ENCODE measurements at regions not wholly inside any gene's neighbourhood (a gene's known extent, or its start where the extent isn't known, plus 50 kb on each side); places are given as distances from the start of the nearest gene placed in this dataset.

- no peak overlapping the region for H3K27ac ChIP-seq
- no peak for DNase-seq (ENCODE audit: low spot score)
- ChIA-PET CTCF (no interaction called here), POLR2A (ENCODE audit: low non-redundant PET) (no interaction called here)
- no peak for TF ChIP-seq CTCF (conservative IDR thresholded peaks at IDR 0.05; ENCODE audit: low read depth)
These were observed 78.5 kb downstream of the SIPA1L2 start for GRCh38 chr1:232551386-232551785.

GRCh38 chr1:232550007-232550406, 79.9 kb downstream of the SIPA1L2 start:
- TF ChIP-seq CTCF (conservative IDR thresholded peaks at IDR 0.05; ENCODE audit: low read depth), result no peak
- no peak overlapping the region for H3K27ac ChIP-seq
- CTCF ChIA-PET, result interaction anchor here (0.6 kb wide), 1 partner anchor 456 kb away, joined by 3 read pairs; no protein-coding TSS in a partner anchor
- no peak for DNase-seq (ENCODE audit: low spot score)
- POLR2A ChIA-PET (ENCODE audit: low non-redundant PET), result no interaction called here

GRCh38 chr1:232548691-232549090, 81.2 kb downstream of the SIPA1L2 start:
- no peak for TF ChIP-seq CTCF (conservative IDR thresholded peaks at IDR 0.05; ENCODE audit: low read depth)
- POLR2A ChIA-PET (ENCODE audit: low non-redundant PET), result no interaction called here
- no peak overlapping the region for H3K27ac ChIP-seq
- DNase-seq (ENCODE audit: low spot score), result no peak
- CTCF ChIA-PET, result no interaction called here

GRCh38 chr1:232547938-232548484, 81.9 kb downstream of the SIPA1L2 start:
- H3K27ac ChIP-seq, result no peak overlapping the region
- no peak for TF ChIP-seq CTCF (conservative IDR thresholded peaks at IDR 0.05; ENCODE audit: low read depth)
- no peak for DNase-seq (ENCODE audit: low spot score)
- ChIA-PET POLR2A (ENCODE audit: low non-redundant PET) (no interaction called here), CTCF (no interaction called here)

- ChIA-PET POLR2A (ENCODE audit: low non-redundant PET) (no interaction called here), CTCF (interaction anchor here (0.6 to 0.7 kb wide), 2 partner anchors 236 to 724 kb away, joined by 3 to 4 read pairs; no protein-coding TSS in a partner anchor)
- DNase-seq (ENCODE audit: low spot score), result no peak
- no peak for TF ChIP-seq CTCF (conservative IDR thresholded peaks at IDR 0.05; ENCODE audit: low read depth)
- H3K27ac ChIP-seq, result no peak overlapping the region
These were observed 87.0 kb downstream of the SIPA1L2 start for GRCh38 chr1:232542633-232543593.

- POLR2A ChIA-PET (ENCODE audit: low non-redundant PET), result interaction anchor here (0.6 kb wide), 1 partner anchor 70 kb away, joined by 3 read pairs; no protein-coding TSS in a partner anchor
- no peak for TF ChIP-seq CTCF (conservative IDR thresholded peaks at IDR 0.05; ENCODE audit: low read depth)
- CTCF ChIA-PET, result no interaction called here
- H3K27ac ChIP-seq, result no peak overlapping the region
- DNase-seq (ENCODE audit: low spot score), result no peak
These were observed 91.0 kb downstream of the SIPA1L2 start for GRCh38 chr1:232538943-232539302.
